Head of caudate nucleus (tissue), 42 donors: ENCODE measurements at regions not wholly inside any gene's neighbourhood (a gene's known extent, or its start where the extent isn't known, plus 50 kb on each side); places are given as distances from the start of the nearest gene placed in this dataset.

Experiments used
- DNase-seq, 42 donors: peaks; one replicate each; pipeline versions ENCODE4 v3.0.0 to v3.0.0-alpha.2; 2020 to 2021; ENCODE audit warnings: mixed read lengths in 7 of 42
- intact Hi-C: fragments of 100-400 bp; cut with DNase I; formaldehyde crosslinking; loops from one replicate; pipeline ENCODE4 v1.15.0; 2022

- intact Hi-C loops: no loop called here
- no peak for DNase-seq
Measured at GRCh38 chr6:8683204-8683603, 247.9 kb upstream of the SLC35B3 start.

DNA sequence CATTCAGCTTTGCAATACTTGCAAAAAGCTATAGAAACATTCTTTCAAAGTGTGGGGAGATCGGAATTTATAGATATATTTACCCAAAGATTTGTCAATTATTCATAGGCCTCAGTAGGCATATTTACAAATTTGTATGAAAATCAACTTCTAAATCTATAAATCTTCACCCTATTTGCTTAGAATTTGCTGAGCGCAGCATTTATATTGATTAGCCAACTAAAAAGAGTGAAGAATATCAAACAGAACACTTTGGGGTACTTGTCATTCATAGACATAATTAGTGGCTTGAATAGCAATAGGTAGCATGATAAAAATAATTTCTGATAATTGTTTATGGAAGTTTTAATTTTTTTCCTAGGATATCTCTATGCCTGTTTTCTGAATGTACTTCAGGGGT, 244.5 kb upstream of the SLC35B3 start:
- DNase-seq: no peak
- intact Hi-C loops: no loop called here

DNA sequence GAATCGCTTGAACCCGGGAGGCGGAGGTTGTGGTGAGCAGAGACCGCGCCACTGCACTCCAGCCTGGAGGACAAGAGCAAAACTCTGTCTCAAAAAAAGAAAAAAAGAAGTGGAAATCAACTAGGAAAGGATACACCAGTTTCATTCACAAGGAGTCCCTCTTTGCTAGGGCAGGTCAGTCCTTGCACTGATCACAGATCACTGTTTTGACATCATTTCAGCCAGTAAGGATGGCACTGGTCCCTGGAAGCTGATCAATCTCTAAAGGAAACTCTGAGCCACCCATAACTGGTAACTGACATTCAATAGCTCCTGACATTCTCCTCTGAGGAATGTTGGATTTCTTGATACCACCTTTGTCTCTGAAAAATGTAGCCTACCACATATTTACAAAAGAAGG, 243.1 kb upstream of the SLC35B3 start:
- DNase-seq: no peak
- intact Hi-C loops: no loop called here

DNA sequence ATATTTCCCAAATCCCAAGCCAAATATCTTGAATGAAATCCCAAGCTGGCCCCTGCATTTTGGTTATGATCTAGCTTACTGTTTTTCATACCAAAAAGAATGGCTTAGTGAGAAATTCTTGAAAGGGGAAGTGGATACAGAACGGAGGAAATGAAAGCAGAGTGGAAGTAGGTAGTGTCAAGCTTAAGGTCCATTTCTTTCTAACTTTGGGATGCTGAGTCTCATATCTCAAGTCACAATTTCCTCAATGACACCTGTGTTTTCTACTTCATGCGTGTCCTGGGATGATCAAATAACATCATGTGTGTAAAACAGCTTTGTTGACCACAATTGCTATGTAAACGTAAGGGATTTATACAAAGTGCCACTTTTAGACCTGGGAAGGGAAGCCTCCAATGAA, 238.8 kb upstream of the SLC35B3 start:
- DNase-seq: no peak
- intact Hi-C loops: no loop called here

DNA sequence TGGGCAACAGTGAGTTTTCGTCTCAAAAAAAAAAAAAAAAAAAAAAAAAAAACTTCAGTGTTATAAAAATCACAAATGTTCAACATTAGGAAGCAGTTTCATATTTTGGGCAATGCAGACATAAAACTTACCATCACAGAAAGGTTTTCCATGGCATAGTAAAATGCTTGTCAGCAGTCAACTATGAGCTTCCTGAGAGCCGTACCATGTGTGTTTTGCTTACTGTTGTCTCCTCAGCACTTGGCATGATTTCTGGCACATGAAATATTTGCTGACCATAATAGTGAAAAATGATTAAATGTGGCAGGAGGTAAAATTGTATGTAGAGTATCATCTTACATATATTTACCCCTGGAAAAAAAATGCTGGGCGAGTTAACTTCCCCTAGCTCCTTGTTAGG, 237.5 kb upstream of the SLC35B3 start:
- no peak for DNase-seq
- intact Hi-C loops: no loop called here

- DNase-seq: no peak
- intact Hi-C loops: no loop called here
Measured at GRCh38 chr6:8670792-8671191, 235.4 kb upstream of the SLC35B3 start.

- intact Hi-C loops: no loop called here
- no peak for DNase-seq
Measured at GRCh38 chr6:8664700-8665099, 229.4 kb upstream of the SLC35B3 start.

- DNase-seq: no peak
- intact Hi-C loops: no loop called here
Measured at GRCh38 chr6:8664070-8664469, 228.7 kb upstream of the SLC35B3 start.

DNA sequence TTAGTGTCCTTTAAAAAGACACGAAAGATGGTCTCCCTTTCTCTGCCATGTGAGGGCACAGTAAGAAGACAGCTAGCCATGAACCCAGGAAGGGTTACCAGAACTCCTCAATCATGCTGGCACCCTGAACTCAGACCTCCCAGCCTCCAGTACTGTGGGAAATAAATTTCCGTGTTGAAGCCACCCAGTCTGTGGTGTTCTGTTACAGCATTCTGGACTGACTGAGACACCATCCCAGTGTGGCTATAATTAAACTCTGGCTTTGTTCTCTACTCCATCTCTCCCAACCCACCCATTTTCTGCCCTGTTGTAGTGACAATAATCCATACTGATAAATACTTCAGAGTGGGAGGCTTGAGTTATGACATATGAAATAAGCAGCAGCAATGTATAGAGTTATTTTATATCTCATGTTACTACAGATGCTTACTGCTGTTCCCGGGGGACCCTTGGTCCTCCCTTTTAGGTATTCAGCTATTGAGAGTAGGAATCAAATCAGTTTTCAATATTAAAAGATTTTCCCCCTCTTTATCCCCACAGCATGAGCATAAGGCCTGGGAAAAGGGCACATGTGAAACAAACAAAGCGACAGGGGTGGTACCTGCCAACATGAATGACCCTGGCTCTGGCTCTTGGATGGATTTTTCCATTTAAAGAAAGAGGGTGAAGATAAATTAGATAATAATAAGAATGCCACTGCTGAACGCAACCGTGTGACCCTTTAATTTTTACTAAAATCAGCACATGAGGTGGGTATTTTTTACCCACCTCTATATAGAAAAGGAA, 224.3 kb upstream of the SLC35B3 start:
- DNase-seq: no peak
- intact Hi-C loops: no loop called here

DNA sequence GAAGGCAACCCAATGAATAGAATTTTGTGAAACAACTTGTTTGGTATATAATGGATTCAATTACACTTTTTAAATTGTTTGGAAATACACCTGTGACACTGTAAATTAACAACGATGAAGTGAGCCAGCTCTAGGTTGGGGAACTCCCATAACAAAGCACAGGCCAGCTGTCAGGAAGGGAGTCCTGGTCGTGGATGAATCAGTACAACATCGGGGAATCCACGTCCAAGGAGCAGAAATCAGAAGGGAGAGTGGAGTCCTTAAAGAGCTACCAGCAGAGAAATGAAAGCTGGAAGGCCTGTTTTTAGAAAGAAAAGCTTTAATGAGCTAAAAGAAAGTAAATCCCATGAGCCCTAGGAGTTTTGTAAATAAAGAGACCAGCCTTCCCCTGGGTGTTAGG, 223.1 kb upstream of the SLC35B3 start:
- intact Hi-C loops: no loop called here
- DNase-seq: no peak

- intact Hi-C loops: no loop called here
- no peak for DNase-seq
Measured at GRCh38 chr6:8657522-8657921, 222.2 kb upstream of the SLC35B3 start.

GRCh38 chr6:8655670-8656454, 220.5 kb upstream of the SLC35B3 start:
- DNase-seq: no peak
- intact Hi-C loops: no loop called here

DNA sequence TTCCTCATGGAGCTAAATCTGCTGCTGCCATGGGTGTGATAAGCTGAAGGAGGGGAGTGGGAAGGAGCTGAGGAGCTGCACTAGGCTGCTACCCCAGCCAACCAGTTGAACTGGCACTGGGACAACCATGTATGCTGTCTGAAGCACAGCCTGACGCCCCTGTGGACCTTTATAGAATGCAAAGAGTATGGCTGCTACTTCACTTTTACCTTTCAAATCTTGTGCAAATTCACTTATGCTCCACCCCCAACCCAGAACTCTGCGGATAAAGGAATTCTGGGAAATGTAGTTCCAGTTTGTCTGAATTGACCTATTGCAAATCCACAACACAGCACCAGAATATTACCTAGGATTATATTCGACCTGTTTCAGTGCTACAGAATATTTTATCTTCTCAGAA, 217.4 kb upstream of the SLC35B3 start:
- DNase-seq: no peak
- intact Hi-C loops: no loop called here

- intact Hi-C loops: no loop called here
- DNase-seq: no peak
Measured at GRCh38 chr6:8651998-8652397, 216.7 kb upstream of the SLC35B3 start.

DNA sequence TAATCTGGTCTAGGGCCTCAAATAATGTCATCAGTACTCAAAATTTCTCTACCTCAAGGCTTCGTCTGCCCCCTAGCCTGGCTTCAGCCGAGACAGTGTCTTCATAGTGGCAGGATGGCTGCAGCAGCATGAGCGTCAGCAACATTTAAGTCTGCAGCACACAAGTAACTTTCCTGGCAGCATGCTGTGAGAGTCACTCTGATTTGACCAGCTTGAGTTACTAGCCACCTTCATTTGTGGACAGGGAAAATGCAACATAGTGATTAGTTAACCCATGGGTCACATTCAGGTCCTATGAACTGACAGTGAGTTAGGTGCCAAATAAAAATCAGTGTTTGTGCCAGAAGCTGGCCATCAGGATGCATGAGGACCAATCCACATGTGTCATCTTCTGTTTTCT, 209.9 kb upstream of the SLC35B3 start:
- DNase-seq: no peak

DNA sequence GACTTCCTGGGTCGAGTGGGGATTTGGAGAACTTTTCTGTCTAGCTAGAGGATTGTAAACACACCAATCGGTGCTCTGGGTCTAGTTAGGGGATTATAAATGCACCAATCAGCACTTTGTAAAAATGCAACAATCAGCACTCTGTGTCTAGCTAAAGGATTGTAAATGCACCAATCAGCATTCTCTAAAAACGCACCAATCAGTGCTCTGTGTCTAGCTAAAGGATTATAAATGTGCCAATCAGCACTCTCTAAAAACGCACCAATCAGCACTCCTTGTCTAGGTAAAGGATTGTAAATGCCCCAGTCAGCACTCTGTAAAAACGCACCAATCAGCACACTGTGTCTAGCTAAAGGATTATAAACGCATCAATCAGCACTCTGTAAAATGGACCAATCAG, 209.0 kb upstream of the SLC35B3 start:
- intact Hi-C loops: no loop called here

More for the DNA sequence above, 209.9 kb upstream of the SLC35B3 start:
- intact Hi-C loops: no loop called here

DNA sequence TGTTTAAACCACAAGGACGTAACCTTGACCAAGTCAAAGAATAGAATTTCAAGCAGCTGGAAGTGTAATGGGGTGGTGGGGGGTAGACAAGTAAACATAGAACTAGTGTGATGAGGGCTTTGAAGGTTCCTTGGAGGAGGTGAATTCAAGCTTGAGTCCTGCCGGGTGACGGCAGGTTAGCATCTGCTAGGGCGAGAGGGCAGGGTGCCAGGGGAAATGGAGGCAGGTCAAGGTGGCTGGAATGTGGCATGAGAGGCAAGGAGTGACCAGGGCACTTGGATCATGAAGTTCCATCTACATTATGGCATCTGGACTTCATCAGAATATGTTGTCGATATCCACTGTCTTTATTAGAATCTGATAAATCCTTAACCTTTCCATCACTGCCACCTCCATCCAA, 207.5 kb upstream of the SLC35B3 start:
- DNase-seq: no peak
- intact Hi-C loops: no loop called here

More for the DNA sequence above, 209.0 kb upstream of the SLC35B3 start:
- DNase-seq: no peak

GRCh38 chr6:8642131-8642530, 206.8 kb upstream of the SLC35B3 start:
- DNase-seq: no peak
- intact Hi-C loops: no loop called here

DNA sequence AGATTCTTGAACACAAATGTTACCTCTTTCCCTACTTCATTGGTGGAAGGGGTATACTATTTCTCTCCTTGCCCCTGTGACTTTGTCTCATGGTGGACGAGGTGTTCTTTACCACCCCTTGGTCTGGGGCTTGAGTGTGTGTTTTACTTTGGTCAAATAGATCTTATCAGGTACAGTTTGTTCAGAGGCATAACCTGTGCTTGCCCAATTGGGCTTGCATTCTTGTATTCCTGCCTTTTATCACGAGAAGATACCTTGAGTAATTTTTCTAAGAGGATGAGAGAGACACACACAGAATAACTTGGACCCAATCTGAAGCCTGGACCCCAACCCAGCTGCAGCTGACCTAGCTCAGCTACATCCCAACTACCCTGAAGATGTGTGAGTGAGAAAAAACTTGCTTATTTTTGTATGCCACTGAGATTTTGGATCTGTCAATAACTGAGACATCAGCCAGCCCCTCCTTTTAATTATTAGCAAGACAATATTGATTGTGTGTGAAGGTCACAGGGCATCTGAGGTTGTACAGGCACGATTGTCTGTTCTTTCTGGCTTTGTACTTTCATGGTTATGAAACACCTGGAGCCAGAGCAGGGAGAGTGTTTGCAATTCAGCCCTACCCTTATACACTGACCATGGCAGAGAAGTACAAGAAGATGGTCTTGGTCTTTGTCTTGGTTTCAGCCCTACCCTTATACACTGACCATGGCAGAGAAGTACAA, 204.7 kb upstream of the SLC35B3 start:
- intact Hi-C loops: no loop called here
- no peak for DNase-seq

DNA sequence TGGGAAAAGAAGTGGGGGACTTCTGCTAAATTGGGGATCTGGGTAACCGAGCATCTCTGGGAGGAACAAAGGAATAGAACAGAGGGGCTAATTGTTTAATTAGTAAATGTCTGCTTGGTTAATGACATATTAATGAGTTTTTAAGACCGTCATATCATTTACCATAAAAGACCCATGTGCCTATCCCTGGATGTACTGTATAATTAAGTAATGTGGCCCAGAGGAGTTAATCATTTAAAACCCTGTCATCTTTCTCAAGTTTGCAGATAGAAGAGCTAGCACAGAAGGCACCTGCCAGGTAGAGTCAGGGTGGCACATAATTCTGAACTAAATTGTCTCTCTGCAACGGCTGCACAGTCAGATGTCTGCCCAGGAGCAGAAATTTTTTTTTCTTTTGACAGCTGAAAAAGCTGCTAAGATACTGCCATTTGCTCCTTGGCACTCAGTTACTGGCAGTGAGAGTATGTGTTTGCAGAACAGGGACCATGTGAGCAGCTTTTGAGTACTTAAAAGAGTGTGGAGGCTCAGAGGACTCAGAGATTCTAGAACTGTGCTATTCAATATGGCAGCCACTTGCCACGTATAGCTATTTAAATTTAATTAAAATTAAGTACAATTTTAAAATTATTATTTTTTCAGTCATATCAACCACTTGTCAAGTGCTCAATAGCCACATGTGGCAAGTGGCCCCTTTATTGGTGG, 202.7 kb upstream of the SLC35B3 start:
- intact Hi-C loops: no loop called here
- DNase-seq: no peak
